ENCODE measurements at regions not wholly inside any gene's neighbourhood (a gene's known extent, or its start where the extent isn't known, plus 50 kb on each side); places are given as distances from the start of the nearest gene placed in this dataset.

DNA sequence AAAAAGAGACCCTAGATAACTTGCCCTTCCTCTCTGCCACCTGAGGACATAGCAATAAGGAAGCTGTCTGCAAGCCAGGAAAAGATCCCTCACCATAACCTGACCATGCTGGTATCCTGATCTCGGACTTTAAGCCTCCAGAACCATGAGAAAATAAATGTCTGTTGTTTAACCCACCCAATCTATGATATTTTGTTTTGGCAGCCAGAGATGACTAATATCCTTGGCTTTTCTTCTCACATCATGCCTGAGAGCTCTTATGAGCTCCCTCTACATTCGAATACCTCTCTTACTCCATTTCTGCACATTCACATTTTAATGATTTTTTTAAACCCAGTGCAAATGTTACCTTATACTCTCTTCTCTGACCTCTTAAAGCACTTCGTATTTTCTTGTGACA lies 214.0 kb upstream of the CHRM2 start:
- H3K9me3 Mint-ChIP-seq (ENCODE audit: low read depth, unreplicated experiment) = peaks cover 24% of the 10 kb centered on the region
- no peak for DNase-seq
- CTCF ChIA-PET = no interaction called here
- no peaks in the 10 kb centered on the region for H3K27me3 Mint-ChIP-seq (ENCODE audit: unreplicated experiment)
- TF ChIP-seq, protein P1, sequence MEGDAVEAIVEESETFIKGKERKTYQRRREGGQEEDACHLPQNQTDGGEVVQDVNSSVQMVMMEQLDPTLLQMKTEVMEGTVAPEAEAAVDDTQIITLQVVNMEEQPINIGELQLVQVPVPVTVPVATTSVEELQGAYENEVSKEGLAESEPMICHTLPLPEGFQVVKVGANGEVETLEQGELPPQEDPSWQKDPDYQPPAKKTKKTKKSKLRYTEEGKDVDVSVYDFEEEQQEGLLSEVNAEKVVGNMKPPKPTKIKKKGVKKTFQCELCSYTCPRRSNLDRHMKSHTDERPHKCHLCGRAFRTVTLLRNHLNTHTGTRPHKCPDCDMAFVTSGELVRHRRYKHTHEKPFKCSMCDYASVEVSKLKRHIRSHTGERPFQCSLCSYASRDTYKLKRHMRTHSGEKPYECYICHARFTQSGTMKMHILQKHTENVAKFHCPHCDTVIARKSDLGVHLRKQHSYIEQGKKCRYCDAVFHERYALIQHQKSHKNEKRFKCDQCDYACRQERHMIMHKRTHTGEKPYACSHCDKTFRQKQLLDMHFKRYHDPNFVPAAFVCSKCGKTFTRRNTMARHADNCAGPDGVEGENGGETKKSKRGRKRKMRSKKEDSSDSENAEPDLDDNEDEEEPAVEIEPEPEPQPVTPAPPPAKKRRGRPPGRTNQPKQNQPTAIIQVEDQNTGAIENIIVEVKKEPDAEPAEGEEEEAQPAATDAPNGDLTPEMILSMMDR (IDR thresholded peaks at IDR 0.05; ENCODE audit: unreplicated experiment) = no peak
- intact Hi-C loops (cut with micrococcal nuclease; ENCODE audit: unreplicated experiment) = no loop called here
- no TSS peak for BruUV-seq (replicated peaks)
- H3K4me1 Mint-ChIP-seq (ENCODE audit: low read depth, unreplicated experiment) = no peaks in the 10 kb centered on the region
- no peak overlapping the region for H3K4me3 Mint-ChIP-seq (ENCODE audit: low read depth, unreplicated experiment)
- H3K27ac Mint-ChIP-seq (ENCODE audit: unreplicated experiment) = no peak overlapping the region
- H3K36me3 Mint-ChIP-seq (ENCODE audit: insufficient read depth, unreplicated experiment) = no peaks in the 10 kb centered on the region

DNA sequence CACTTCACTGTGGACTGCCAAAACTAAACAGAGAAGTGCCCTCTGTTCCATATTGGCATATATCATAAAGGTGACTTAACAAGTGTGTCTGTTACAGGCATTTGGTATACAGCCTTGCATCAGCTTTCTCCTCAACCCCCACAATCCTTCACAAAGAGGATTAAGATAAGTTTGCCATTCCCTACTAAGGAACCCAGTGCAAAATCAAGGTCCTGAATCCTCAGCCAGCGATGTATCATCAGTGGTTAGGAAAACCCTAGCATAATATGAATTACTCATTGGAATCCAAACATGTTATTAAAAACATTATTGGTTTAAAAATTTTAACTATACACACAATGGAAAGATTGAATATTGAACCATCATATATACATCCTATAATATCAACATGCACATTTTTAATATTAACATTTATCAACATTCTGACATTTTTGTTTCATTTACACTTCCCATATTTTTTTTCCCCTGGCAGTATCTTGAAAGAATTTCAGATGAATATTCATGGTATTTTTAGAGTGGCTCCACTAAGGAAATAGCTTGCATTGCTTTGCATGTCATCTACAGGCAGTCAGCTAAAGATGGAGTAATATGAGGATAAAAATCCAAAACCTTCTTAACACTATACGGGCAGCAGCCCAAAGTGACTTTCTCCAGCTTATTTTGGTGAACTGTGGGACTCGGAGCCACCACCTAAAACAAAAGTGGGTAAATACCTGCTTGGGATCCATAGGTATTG lies 215.6 kb upstream of the CHRM2 start:
- TF ChIP-seq, protein P1 (IDR thresholded peaks at IDR 0.05; ENCODE audit: unreplicated experiment) = no peak
- no peaks in the 10 kb centered on the region for H3K27me3 Mint-ChIP-seq (ENCODE audit: unreplicated experiment)
- intact Hi-C loops (cut with micrococcal nuclease; ENCODE audit: unreplicated experiment) = no loop called here
- no TSS peak for BruUV-seq (replicated peaks)
- peaks cover 29% of the 10 kb centered on the region for H3K9me3 Mint-ChIP-seq (ENCODE audit: low read depth, unreplicated experiment)
- no peak overlapping the region for H3K4me3 Mint-ChIP-seq (ENCODE audit: low read depth, unreplicated experiment)
- CTCF ChIA-PET = no interaction called here
- H3K36me3 Mint-ChIP-seq (ENCODE audit: insufficient read depth, unreplicated experiment) = no peaks in the 10 kb centered on the region
- DNase-seq = no peak
- no peaks in the 10 kb centered on the region for H3K4me1 Mint-ChIP-seq (ENCODE audit: low read depth, unreplicated experiment)
- H3K27ac Mint-ChIP-seq (ENCODE audit: unreplicated experiment) = no peak overlapping the region

DNA sequence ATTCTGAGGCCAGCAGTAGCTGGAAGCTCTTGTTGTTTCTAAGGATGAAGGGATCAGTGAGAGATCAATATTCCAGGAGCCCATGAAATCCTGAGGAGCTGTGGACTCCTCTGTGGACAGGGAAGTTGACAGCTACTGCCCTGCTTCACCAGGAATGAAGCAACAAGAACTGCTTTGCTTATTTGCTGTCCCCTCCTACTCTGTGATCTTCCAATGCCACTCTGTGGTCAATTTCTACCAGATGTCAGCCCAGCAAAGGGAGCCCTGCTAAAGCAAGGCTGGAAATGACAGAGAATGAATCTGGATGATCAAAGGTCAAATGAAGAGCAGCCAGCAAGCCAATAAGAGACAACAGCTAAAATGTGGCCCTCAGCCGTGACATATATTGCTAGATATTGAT lies 227.5 kb upstream of the CHRM2 start:
- CTCF ChIA-PET = no interaction called here

DNA sequence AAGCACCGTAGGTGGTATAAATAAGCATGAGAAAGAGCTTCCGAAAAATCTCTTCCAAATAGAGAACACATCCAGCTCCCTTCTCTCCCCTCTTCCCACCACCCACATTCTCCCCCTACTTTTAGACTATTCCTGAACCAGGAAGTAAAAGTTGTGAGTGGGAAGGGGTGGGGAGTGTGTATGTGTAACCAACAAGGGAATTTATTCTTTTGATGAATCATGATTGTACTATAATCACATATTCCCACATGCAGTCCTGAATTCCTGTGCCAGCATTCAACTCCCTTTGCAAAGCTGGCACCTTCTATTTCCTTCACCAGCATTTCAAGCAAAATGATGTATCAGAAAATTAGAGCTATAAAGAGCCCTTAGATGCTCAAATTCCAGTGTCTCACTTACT lies 230.6 kb upstream of the CHRM2 start:
- no peaks in the 10 kb centered on the region for H3K27me3 Mint-ChIP-seq (ENCODE audit: unreplicated experiment)
- no peaks in the 10 kb centered on the region for H3K4me1 Mint-ChIP-seq (ENCODE audit: low read depth, unreplicated experiment)
- intact Hi-C loops (cut with micrococcal nuclease; ENCODE audit: unreplicated experiment) = no loop called here
- H3K27ac Mint-ChIP-seq (ENCODE audit: unreplicated experiment) = no peak overlapping the region
- H3K9me3 Mint-ChIP-seq (ENCODE audit: low read depth, unreplicated experiment) = peaks cover 17% of the 10 kb centered on the region
- H3K4me3 Mint-ChIP-seq (ENCODE audit: low read depth, unreplicated experiment) = no peak overlapping the region
- DNase-seq = no peak
- CTCF ChIA-PET = interaction anchor here (0.7 kb wide), 1 partner anchor 85 kb away, joined by 4 read pairs; no protein-coding TSS in a partner anchor
- BruUV-seq (replicated peaks) = no TSS peak
- TF ChIP-seq, protein P1 (IDR thresholded peaks at IDR 0.05; ENCODE audit: unreplicated experiment) = no peak
- no peaks in the 10 kb centered on the region for H3K36me3 Mint-ChIP-seq (ENCODE audit: insufficient read depth, unreplicated experiment)

More for the DNA sequence above, 227.5 kb upstream of the CHRM2 start:
- Mint-ChIP-seq H3K4me1 (ENCODE audit: low read depth, unreplicated experiment) (no peaks in the 10 kb centered on the region), H3K9me3 (ENCODE audit: low read depth, unreplicated experiment) (peaks cover 18% of the 10 kb centered on the region), H3K27me3 (ENCODE audit: unreplicated experiment) (no peaks in the 10 kb centered on the region), H3K4me3 (ENCODE audit: low read depth, unreplicated experiment) (no peak overlapping the region), H3K36me3 (ENCODE audit: insufficient read depth, unreplicated experiment) (no peaks in the 10 kb centered on the region), H3K27ac (ENCODE audit: unreplicated experiment) (no peak overlapping the region)
- TF ChIP-seq, protein P1 (IDR thresholded peaks at IDR 0.05; ENCODE audit: unreplicated experiment) = no peak
- DNase-seq = no peak
- no TSS peak for BruUV-seq (replicated peaks)
- intact Hi-C loops (cut with micrococcal nuclease; ENCODE audit: unreplicated experiment) = no loop called here
